ENCODE measurements at regions not wholly inside any gene's neighbourhood (a gene's known extent, or its start where the extent isn't known, plus 50 kb on each side); places are given as distances from the start of the nearest gene placed in this dataset.

- Histone ChIP-seq H3K9me3 (peaks cover 5% of the 10 kb centered on the region; the same call in 1 of the 2 replicates), H3K4me3 (ENCODE audit: low read depth, low read length) (no peak overlapping the region), H3K4me1 (peaks cover 18% of the 10 kb centered on the region), H3K36me3 (no peaks in the 10 kb centered on the region), H3K27me3 (no peaks in the 10 kb centered on the region)
- TF ChIP-seq CTCF (IDR thresholded peaks at IDR 0.05; ENCODE audit: low read depth, low read length), result no peak
- no peak for DNase-seq
Measured at GRCh38 chr1:221621683-221622082, 120.2 kb downstream of the DUSP10 start.

GRCh38 chr1:221622389-221622788 is 119.5 kb downstream of the DUSP10 start:
- peaks cover 5% of the 10 kb centered on the region; the same call in 1 of the 2 replicates for H3K9me3 ChIP-seq
- DNase-seq, result no peak
- no peaks in the 10 kb centered on the region for H3K27me3 ChIP-seq
- H3K36me3 ChIP-seq, result no peaks in the 10 kb centered on the region
- no peak for TF ChIP-seq CTCF (IDR thresholded peaks at IDR 0.05; ENCODE audit: low read depth, low read length)
- H3K4me3 ChIP-seq (ENCODE audit: low read depth, low read length), result no peak overlapping the region
- H3K4me1 ChIP-seq, result peaks cover 18% of the 10 kb centered on the region

- Histone ChIP-seq H3K4me1 (peaks cover 18% of the 10 kb centered on the region), H3K4me3 (ENCODE audit: low read depth, low read length) (no peak overlapping the region), H3K36me3 (no peaks in the 10 kb centered on the region), H3K9me3 (no peaks in the 10 kb centered on the region), H3K27me3 (no peaks in the 10 kb centered on the region)
- no peak for DNase-seq
- no peak for TF ChIP-seq CTCF (IDR thresholded peaks at IDR 0.05; ENCODE audit: low read depth, low read length)
Measured at GRCh38 chr1:221625026-221625425, 116.9 kb downstream of the DUSP10 start.

- TF ChIP-seq CTCF (IDR thresholded peaks at IDR 0.05; ENCODE audit: low read depth, low read length), result no peak
- no peaks in the 10 kb centered on the region for H3K36me3 ChIP-seq
- no peaks in the 10 kb centered on the region for H3K27me3 ChIP-seq
- H3K4me3 ChIP-seq (ENCODE audit: low read depth, low read length), result no peak overlapping the region
- H3K9me3 ChIP-seq, result no peaks in the 10 kb centered on the region
- no peak for DNase-seq
- H3K4me1 ChIP-seq, result peaks cover 11% of the 10 kb centered on the region
Measured at GRCh38 chr1:221626041-221626440, 115.8 kb downstream of the DUSP10 start.

- H3K36me3 ChIP-seq, result no peaks in the 10 kb centered on the region
- H3K27me3 ChIP-seq, result no peaks in the 10 kb centered on the region
- H3K4me3 ChIP-seq (ENCODE audit: low read depth, low read length), result no peak overlapping the region
- no peak for TF ChIP-seq CTCF (IDR thresholded peaks at IDR 0.05; ENCODE audit: low read depth, low read length)
- H3K4me1 ChIP-seq, result peaks cover 13% of the 10 kb centered on the region
- H3K9me3 ChIP-seq, result no peaks in the 10 kb centered on the region
- no peak for DNase-seq
Measured at GRCh38 chr1:221630236-221630635, 111.7 kb downstream of the DUSP10 start.

GRCh38 chr1:221631556-221631955 is 110.3 kb downstream of the DUSP10 start:
- DNase-seq, result no peak
- TF ChIP-seq CTCF (IDR thresholded peaks at IDR 0.05; ENCODE audit: low read depth, low read length), result no peak
- no peaks in the 10 kb centered on the region for H3K27me3 ChIP-seq
- H3K4me1 ChIP-seq, result peaks cover 14% of the 10 kb centered on the region
- no peak overlapping the region for H3K4me3 ChIP-seq (ENCODE audit: low read depth, low read length)
- H3K36me3 ChIP-seq, result no peaks in the 10 kb centered on the region
- H3K9me3 ChIP-seq, result no peaks in the 10 kb centered on the region
